Fibroblast of pulmonary artery (primary cell): ENCODE measurements at regions not wholly inside any gene's neighbourhood (a gene's known extent, or its start where the extent isn't known, plus 50 kb on each side); places are given as distances from the start of the nearest gene placed in this dataset.

Experiments
- DNase-seq: peaks from one replicate; pipeline ENCODE4 v3.0.0-alpha.2; 2010; ENCODE audit warnings: low read depth
- H3K4me3 ChIP-seq: replicated peaks from 2 replicates; pipeline ENCODE4 v1.5.1; 2011; ENCODE audit warnings: low read depth, mild to moderate bottlenecking, control low read depth, low read length, moderate library complexity
- CTCF ChIP-seq: IDR thresholded peaks from 2 replicates; pipeline ENCODE4 v1.5.1; 2011; ENCODE audit warnings: mild to moderate bottlenecking, control low read depth, low read length, inconsistent platforms; ENCODE audit errors: missing control alignments

- H3K4me3 ChIP-seq, result no peak overlapping the region
- DNase-seq, result no peak
- no peak for TF ChIP-seq CTCF
Measured at GRCh38 chr11:116093065-116093464, 588.9 kb upstream of the CADM1 start.

GRCh38 chr11:116086426-116086825 lies 582.2 kb upstream of the CADM1 start:
- no peak overlapping the region for H3K4me3 ChIP-seq
- DNase-seq, result no peak
- TF ChIP-seq CTCF, result no peak

GRCh38 chr11:116085031-116085635 lies 580.9 kb upstream of the CADM1 start:
- no peak for TF ChIP-seq CTCF
- DNase-seq, result no peak
- H3K4me3 ChIP-seq, result no peak overlapping the region

- H3K4me3 ChIP-seq, result no peak overlapping the region
- no peak for DNase-seq
- no peak for TF ChIP-seq CTCF
Measured at GRCh38 chr11:116084511-116084910, 580.3 kb upstream of the CADM1 start.

- H3K4me3 ChIP-seq, result no peak overlapping the region
- DNase-seq, result no peak
- TF ChIP-seq CTCF, result no peak
Measured at GRCh38 chr11:116082256-116082655, 578.0 kb upstream of the CADM1 start.

GRCh38 chr11:116079580-116079979 lies 575.4 kb upstream of the CADM1 start:
- TF ChIP-seq CTCF, result no peak
- DNase-seq, result no peak
- no peak overlapping the region for H3K4me3 ChIP-seq

- H3K4me3 ChIP-seq, result no peak overlapping the region
- TF ChIP-seq CTCF, result no peak
- DNase-seq, result no peak
Measured at GRCh38 chr11:116078101-116078591, 573.9 kb upstream of the CADM1 start.
